Astrocyte of the cerebellum (primary cell): ENCODE measurements at regions not wholly inside any gene's neighbourhood (a gene's known extent, or its start where the extent isn't known, plus 50 kb on each side); places are given as distances from the start of the nearest gene placed in this dataset.

Experiments used
- DNase-seq: peaks from one replicate; pipeline ENCODE4 v3.0.0-alpha.2; 2011; ENCODE audit warnings: low read depth
- H3K4me3 ChIP-seq: 2 replicates; pipeline ENCODE4 v1.5.1; 2011; ENCODE audit warnings: mild to moderate bottlenecking, low read depth, low read length, moderate library complexity
- in situ Hi-C: cut with HindIII; loops from 2 replicates; pipeline ENCODE4 v1.10.0; 2017; ENCODE audit warnings: low sequenced_read_pairs
- TF ChIP-seq, protein P1 (sequence below): IDR thresholded peaks from 2 replicates; pipeline ENCODE4 v1.5.1; 2012; ENCODE audit warnings: low read length, low read depth, moderate library complexity, mild to moderate bottlenecking; ENCODE audit errors: missing control alignments

DNA sequence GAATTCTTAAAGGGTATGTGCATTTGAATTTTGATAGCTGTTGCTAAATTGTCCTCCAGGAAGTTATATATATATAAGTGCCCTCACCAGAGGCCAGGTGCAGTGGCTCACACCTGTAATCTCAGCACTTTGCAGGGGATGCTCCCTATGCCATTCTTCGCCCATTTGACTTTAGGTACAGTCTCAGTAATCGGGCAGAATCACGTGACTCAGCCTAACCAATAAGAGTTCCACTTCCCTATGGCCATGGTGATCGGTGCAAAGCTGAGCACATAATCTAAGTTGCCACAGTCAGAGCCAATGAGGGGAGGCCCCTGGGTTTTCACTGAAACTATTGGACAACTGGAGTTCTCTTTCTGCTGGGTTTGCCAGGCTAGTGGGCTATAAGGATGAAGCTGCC lies 274.6 kb upstream of the TBX3 start:
- in situ Hi-C loops = no loop called here
- TF ChIP-seq, protein P1, sequence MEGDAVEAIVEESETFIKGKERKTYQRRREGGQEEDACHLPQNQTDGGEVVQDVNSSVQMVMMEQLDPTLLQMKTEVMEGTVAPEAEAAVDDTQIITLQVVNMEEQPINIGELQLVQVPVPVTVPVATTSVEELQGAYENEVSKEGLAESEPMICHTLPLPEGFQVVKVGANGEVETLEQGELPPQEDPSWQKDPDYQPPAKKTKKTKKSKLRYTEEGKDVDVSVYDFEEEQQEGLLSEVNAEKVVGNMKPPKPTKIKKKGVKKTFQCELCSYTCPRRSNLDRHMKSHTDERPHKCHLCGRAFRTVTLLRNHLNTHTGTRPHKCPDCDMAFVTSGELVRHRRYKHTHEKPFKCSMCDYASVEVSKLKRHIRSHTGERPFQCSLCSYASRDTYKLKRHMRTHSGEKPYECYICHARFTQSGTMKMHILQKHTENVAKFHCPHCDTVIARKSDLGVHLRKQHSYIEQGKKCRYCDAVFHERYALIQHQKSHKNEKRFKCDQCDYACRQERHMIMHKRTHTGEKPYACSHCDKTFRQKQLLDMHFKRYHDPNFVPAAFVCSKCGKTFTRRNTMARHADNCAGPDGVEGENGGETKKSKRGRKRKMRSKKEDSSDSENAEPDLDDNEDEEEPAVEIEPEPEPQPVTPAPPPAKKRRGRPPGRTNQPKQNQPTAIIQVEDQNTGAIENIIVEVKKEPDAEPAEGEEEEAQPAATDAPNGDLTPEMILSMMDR = no peak
- no peak for DNase-seq

DNA sequence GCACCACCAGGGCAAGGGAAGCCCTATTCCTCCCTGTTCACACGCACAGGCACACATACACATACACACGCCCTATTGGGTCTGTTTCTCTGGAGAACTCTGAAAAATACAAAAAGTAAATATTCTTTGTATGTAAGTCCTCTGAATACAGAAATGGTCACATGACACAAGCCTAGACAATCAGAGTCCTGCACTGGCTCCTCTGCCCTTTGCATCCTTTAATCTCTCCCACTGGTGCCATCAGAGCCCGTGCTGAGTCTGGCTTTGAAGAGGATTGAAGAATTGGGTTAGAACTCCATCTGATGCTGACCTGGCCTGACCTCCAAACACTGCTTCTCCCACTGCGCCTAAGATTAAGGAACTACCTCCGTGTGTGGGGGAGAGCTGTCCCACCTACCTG lies 273.2 kb upstream of the TBX3 start:
- H3K4me3 ChIP-seq = no peak overlapping the region
- in situ Hi-C loops = no loop called here
- DNase-seq = no peak
- TF ChIP-seq, protein P1 = no peak

More for the DNA sequence above, 274.6 kb upstream of the TBX3 start:
- H3K4me3 ChIP-seq = no peak overlapping the region

DNA sequence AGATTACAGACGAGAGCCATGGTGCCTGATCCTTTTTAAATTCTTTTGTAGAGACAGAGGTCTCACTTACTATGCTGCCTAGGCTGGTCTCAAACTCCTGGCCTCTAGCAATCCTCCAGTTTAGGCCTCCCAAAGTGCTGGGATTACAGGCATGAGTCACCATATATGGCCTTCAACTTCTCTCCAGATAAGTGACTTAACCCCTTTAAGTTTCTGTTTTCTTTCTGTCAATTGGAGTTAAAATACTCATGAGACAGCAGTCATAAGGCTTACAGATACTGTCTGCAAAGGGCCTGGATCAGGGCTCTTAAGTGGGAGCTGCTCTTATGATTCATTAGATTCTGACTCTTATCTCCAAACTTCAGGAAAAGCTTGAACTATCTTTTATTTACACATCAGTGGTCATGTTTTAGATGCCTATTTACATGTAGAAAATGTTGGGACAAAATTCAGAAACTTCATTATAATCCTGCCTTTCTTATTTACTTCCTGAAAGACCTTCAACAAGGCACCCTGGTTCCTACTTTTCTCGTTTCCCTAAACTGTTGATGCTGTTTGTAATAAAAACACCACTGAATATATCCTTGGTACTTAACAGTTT lies 271.5 kb upstream of the TBX3 start:
- no peak for DNase-seq
- in situ Hi-C loops = no loop called here
- H3K4me3 ChIP-seq = no peak overlapping the region
- TF ChIP-seq, protein P1 = no peak

DNA sequence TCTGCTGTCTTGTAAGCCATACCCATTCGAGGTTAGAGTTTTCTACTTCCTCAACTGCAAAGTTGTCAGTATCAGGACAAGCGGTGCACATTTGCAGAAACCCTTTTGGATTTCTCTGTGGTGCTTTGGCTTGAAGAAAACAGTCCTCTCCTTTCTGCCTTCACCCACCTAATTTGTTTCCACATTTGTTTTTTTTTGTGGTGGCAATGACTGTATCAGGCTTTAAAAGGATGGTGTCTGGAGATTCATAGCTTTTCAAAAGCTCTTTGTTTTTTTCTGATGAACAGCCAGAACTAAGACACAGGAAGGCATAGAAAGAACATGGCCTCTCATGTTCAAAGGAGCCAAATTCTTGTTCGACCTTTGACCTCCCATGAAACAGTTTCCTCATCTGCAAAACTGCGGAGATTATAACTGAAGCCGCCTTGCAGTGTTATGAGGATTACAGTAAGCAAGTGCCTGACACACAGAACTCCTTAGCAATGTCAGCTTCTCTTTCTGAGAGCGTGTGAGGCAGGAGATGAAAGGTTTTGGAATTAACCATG lies 270.6 kb upstream of the TBX3 start:
- TF ChIP-seq, protein P1 = no peak
- no peak overlapping the region for H3K4me3 ChIP-seq
- in situ Hi-C loops = no loop called here
- DNase-seq = no peak

DNA sequence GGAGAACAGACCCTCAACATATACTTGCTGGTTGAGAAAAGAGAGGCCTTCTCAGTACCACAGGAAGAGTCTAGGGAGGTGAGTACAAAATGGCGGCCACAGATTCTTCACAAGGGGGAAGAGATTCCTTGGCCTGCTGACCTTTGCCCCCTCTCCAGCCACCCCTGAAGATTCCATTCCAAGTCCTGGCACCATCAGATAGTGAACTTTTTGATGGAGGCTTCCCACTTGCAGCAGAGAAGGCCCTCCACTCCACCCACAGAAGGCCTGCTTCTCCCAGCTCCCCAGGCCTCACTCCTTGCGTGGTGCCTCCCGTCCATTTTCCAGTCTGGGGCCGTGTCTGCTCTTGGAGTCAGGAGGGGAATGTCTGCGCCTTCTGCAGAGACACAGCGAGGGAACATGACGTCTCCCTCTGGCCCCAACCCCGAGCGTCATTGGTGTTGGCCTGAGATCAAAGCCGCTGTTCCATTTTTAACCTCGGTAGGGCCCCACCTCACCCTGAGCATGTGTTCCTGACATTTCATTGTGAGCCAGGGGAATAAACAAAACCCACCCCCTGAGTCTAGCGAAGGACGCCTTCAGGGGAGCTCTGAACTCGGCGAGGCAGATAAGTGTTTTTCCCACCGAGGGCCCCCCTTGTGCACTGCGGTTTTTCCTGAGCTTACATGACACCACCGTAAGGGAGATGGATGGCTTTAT lies 268.7 kb upstream of the TBX3 start:
- TF ChIP-seq, protein P1 = no peak
- in situ Hi-C loops = no loop called here
- H3K4me3 ChIP-seq = no peak overlapping the region
- peak; percentile 37 for DNase-seq

DNA sequence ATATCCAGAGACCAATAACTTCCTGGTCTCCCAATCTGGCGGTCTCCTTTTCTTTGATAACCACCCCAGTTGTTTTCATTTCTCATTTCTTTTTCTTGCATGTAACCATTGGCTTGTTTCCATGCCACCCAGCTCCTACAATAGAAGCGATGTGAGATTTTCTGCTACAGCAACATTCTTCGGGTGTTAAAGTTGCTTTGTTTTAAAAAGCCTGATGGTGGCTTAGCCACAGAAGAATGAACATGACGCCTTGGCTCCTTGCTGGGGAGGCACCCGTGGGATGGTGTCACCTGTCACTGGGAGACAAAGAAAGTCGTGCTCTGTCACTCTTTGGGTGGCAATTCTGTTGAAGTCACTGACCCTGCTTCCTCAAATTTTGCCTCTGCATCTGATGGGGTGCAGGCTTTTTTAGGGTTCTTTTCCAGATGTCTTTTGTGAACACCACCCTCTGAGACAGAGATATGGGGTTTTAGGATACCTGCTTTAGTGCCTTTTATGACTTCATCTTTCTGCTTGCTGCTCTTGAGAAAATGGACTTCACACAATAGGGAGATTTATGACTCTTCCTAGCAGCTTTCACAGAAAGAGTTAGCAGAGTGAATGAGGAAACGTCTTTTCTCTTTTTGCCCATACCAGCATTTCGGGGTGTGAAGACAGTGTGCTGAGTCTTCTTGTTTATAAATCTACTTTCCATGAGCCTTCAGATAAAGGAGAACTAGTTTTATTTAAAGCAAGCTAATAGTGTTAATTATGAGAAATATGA lies 265.3 kb upstream of the TBX3 start:
- TF ChIP-seq, protein P1 = no peak
- no peak overlapping the region for H3K4me3 ChIP-seq
- in situ Hi-C loops = no loop called here
- DNase-seq = no peak
